H1 (cell line): ENCODE measurements at regions not wholly inside any gene's neighbourhood (a gene's known extent, or its start where the extent isn't known, plus 50 kb on each side); places are given as distances from the start of the nearest gene placed in this dataset.
A peak's percentile ranks its signal among the peaks of the same experiment; 100 is the strongest.

Experiments used
- CTCF ChIA-PET: fragments of 300-600 bp; sonication (Branson Sonifier 250); formaldehyde crosslinking; loops from one replicate; lab custom pipeline; 2021; ENCODE audit not compliant: partially characterized antibody; lab: Charles Lee
- POLR2A ChIA-PET: fragments of 300-600 bp; sonication (Branson Sonifier 250); formaldehyde crosslinking; loops from one replicate; lab custom pipeline; 2021; ENCODE audit warnings: inconsistent platforms; ENCODE audit not compliant: partially characterized antibody; lab: Charles Lee
- DNase-seq, 2 experiments: peaks; one replicate each; pipeline versions ENCODE4 v3.0.0 to v3.0.0-alpha.2; 2010 to 2022; ENCODE audit warnings: low spot score in 2 of 2, low read depth in 1 of 2, mixed read lengths in 1 of 2
- FAIRE-seq: peaks from 2 replicates; lab custom pipeline; 2011; peaks lifted over from hg19 to GRCh38; lab: Jason Lieb, UNC
- H2AFZ ChIP-seq: 2 replicates; pipeline ENCODE4 v1.8.1; 2012; ENCODE audit warnings: low read length, inconsistent platforms
- H2AK5ac ChIP-seq: 2 replicates; pipeline ENCODE4 v1.6.1; 2013; ENCODE audit warnings: low read depth, low read length
- H2BK120ac ChIP-seq: replicated peaks from 2 replicates; pipeline ENCODE3; 2013; ENCODE audit warnings: low read depth, low read length, inconsistent platforms
- H2BK12ac ChIP-seq: 2 replicates; pipeline ENCODE4 v1.6.1; 2013; ENCODE audit warnings: low read depth, low read length
- H2BK15ac ChIP-seq: 2 replicates; pipeline ENCODE4 v1.6.1; 2013; ENCODE audit warnings: low read length
- H2BK20ac ChIP-seq: 2 replicates; pipeline ENCODE4 v1.6.1; 2013; ENCODE audit warnings: low read length
- H2BK5ac ChIP-seq: 2 replicates; pipeline ENCODE4 v1.6.1; 2013; ENCODE audit warnings: low read depth, low read length
- H3K14ac ChIP-seq: 2 replicates; pipeline ENCODE4 v1.6.1; 2013; ENCODE audit warnings: inconsistent platforms; ENCODE audit not compliant: insufficient read length
- H3K18ac ChIP-seq: 2 replicates; pipeline ENCODE4 v1.6.1; 2013; ENCODE audit warnings: low read length; ENCODE audit errors: extremely low read depth
- H3K23ac ChIP-seq: 2 replicates; pipeline ENCODE4 v1.6.1; 2013; ENCODE audit warnings: inconsistent platforms; ENCODE audit not compliant: insufficient read length
- H3K23me2 ChIP-seq: 2 replicates; pipeline ENCODE4 v1.6.1; 2013; ENCODE audit warnings: low read depth, low read length
- H3K27ac ChIP-seq: 2 replicates; pipeline ENCODE4 v1.6.1; 2011; ENCODE audit warnings: low read depth, low read length, inconsistent platforms
- H3K27me3 ChIP-seq, 4 experiments: replicated peaks in 1 of 4; 1 replicate in 1 of 4; 2 replicates in 3 of 4; pipeline versions ENCODE4 v1.6.1 to v1.8.1; 2011 to 2013; ENCODE audit warnings: low read length in 3 of 4, mild to moderate bottlenecking in 3 of 4, inconsistent platforms in 2 of 4, mixed read lengths in 2 of 4, moderate library complexity in 1 of 4; ENCODE audit not compliant: control insufficient read depth in 3 of 4, insufficient read depth in 3 of 4; ENCODE audit errors: extremely low read depth in 1 of 4
- H3K36me3 ChIP-seq, 4 experiments: 2 replicates each; pipeline versions ENCODE4 v1.6.1 to v1.8.1; 2011 to 2013; ENCODE audit warnings: mild to moderate bottlenecking in 4 of 4, low read length in 3 of 4, moderate library complexity in 2 of 4, control low read depth in 1 of 4, inconsistent platforms in 1 of 4; ENCODE audit not compliant: insufficient read depth in 4 of 4, control insufficient read depth in 2 of 4
- H3K4ac ChIP-seq: replicated peaks from 2 replicates; pipeline ENCODE3; 2013; ENCODE audit warnings: low read length, low read depth, mixed read lengths, inconsistent platforms; ENCODE audit not compliant: insufficient read length
- H3K4me1 ChIP-seq, 4 experiments: replicated peaks in 1 of 4; 1 replicate in 1 of 4; 2 replicates in 3 of 4; pipeline versions ENCODE4 v1.6.1 to v1.8.1; 2011 to 2013; ENCODE audit warnings: low read length in 3 of 4, inconsistent platforms in 2 of 4, mixed read lengths in 1 of 4; ENCODE audit not compliant: insufficient read depth in 4 of 4, control insufficient read depth in 3 of 4
- H3K4me2 ChIP-seq, 2 experiments: 2 replicates each; pipeline versions ENCODE4 v1.6.1 to v1.8.1; 2011 to 2013; ENCODE audit warnings: low read depth in 2 of 2, low read length in 2 of 2, control low read depth in 1 of 2, inconsistent platforms in 1 of 2, mild to moderate bottlenecking in 1 of 2; ENCODE audit not compliant: insufficient read depth in 1 of 2
- H3K4me3 ChIP-seq, 4 experiments: fragments of 200-600, 300-600 bp in 1 of 4; sonication (generic), shearing (Covaris generic), sonication (Bioruptor Twin) in 1 of 4; 2 replicates each; pipeline versions ENCODE4 v1.5.1 to v1.8.1; 2011 to 2016; ENCODE audit warnings: low read length in 4 of 4, low read depth in 3 of 4, control low read depth in 2 of 4, inconsistent platforms in 2 of 4, mild to moderate bottlenecking in 2 of 4, mixed read lengths in 1 of 4, moderate library complexity in 1 of 4; ENCODE audit not compliant: insufficient read depth in 2 of 4; ENCODE audit errors: extremely low read depth in 1 of 4
- H3K56ac ChIP-seq: replicated peaks from 2 replicates; pipeline ENCODE3; 2013; ENCODE audit warnings: low read depth, mild to moderate bottlenecking, mixed read lengths, low read length, inconsistent platforms; ENCODE audit not compliant: insufficient read length
- H3K79me1 ChIP-seq: 2 replicates; pipeline ENCODE4 v1.6.1; 2013; ENCODE audit warnings: low read depth, low read length, control low read depth
- H3K79me2 ChIP-seq, 2 experiments: 2 replicates each; pipeline versions ENCODE4 v1.6.1 to v1.8.1; 2012 to 2013; ENCODE audit warnings: low read length in 2 of 2, mild to moderate bottlenecking in 2 of 2, inconsistent platforms in 1 of 2; ENCODE audit not compliant: insufficient read depth in 2 of 2, control insufficient read depth in 1 of 2
- H3K9ac ChIP-seq, 4 experiments: replicated peaks in 1 of 4; 1 replicate in 1 of 4; 2 replicates in 3 of 4; pipeline versions ENCODE4 v1.6.1 to v1.8.1; 2011 to 2013; ENCODE audit warnings: low read depth in 3 of 4, low read length in 3 of 4, control low read depth in 2 of 4, mild to moderate bottlenecking in 2 of 4, moderate library complexity in 2 of 4, inconsistent platforms in 1 of 4; ENCODE audit errors: extremely low read depth in 1 of 4
- H3K9me3 ChIP-seq, 2 experiments: 2 replicates each; pipeline versions ENCODE4 v1.6.1 to v1.8.1; 2012 to 2013; ENCODE audit warnings: mild to moderate bottlenecking in 2 of 2, moderate library complexity in 2 of 2, control low read depth in 1 of 2, inconsistent platforms in 1 of 2, low read depth in 1 of 2, low read length in 1 of 2, mixed read lengths in 1 of 2; ENCODE audit not compliant: insufficient read depth in 2 of 2
- H4K20me1 ChIP-seq, 2 experiments: replicated peaks in 1 of 2; 2 replicates each; pipeline versions ENCODE3 to v1.8.1; 2011 to 2013; ENCODE audit warnings: inconsistent platforms in 2 of 2, low read length in 2 of 2, mild to moderate bottlenecking in 1 of 2; ENCODE audit not compliant: insufficient read depth in 2 of 2, control insufficient read depth in 1 of 2
- H4K5ac ChIP-seq: 2 replicates; pipeline ENCODE4 v1.6.1; 2013; ENCODE audit warnings: low read length, low read depth, mixed read lengths, inconsistent platforms; ENCODE audit not compliant: insufficient read length
- H4K8ac ChIP-seq: 2 replicates; pipeline ENCODE4 v1.8.0; 2013; ENCODE audit warnings: mild to moderate bottlenecking, moderate library complexity, low read length, inconsistent platforms; ENCODE audit not compliant: insufficient read depth; ENCODE audit errors: extremely low read depth
- H4K91ac ChIP-seq: replicated peaks from 2 replicates; pipeline ENCODE3; 2013; ENCODE audit warnings: low read length, mixed read lengths, inconsistent platforms; ENCODE audit not compliant: insufficient read length
- CBX8 ChIP-seq: fragments of 300-800, 300-1000 bp; sonication (generic); IDR thresholded peaks from 2 replicates; pipeline ENCODE4 v1.7.1; 2016; ENCODE audit warnings: low read depth, low read length, borderline replicate concordance
- EGR1 ChIP-seq: IDR thresholded peaks from 2 replicates; pipeline ENCODE4 v1.6.1; 2011; ENCODE audit warnings: low read depth, low read length, borderline replicate concordance
- EZH2 ChIP-seq: fragments of 200-600 bp; sonication (generic); IDR thresholded peaks from 2 replicates; pipeline ENCODE4 v1.7.1; 2012; ENCODE audit warnings: low read depth, mild to moderate bottlenecking, moderate library complexity, low read length, inconsistent platforms; ENCODE audit not compliant: severe bottlenecking
- GABPA ChIP-seq: IDR thresholded peaks from 2 replicates; pipeline ENCODE4 v1.6.1; 2011; ENCODE audit warnings: mild to moderate bottlenecking, low read length, moderate library complexity, borderline replicate concordance; ENCODE audit not compliant: insufficient read depth
- HDAC2 ChIP-seq, 2 experiments: fragments of 300-600 bp in 1 of 2; sonication (generic) in 1 of 2; IDR thresholded peaks; 2 replicates each; pipeline ENCODE4 v1.6.1; 2011 to 2012; ENCODE audit warnings: low read depth in 2 of 2, low read length in 2 of 2, mild to moderate bottlenecking in 2 of 2, moderate library complexity in 2 of 2, borderline replicate concordance in 1 of 2, inconsistent platforms in 1 of 2
- JUN ChIP-seq: IDR thresholded peaks from 2 replicates; pipeline ENCODE4 v1.6.1; 2011; ENCODE audit warnings: low read depth, mild to moderate bottlenecking, improper control_type of control experiment, low read length
- JUND ChIP-seq: IDR thresholded peaks from 2 replicates; pipeline ENCODE4 v1.6.1; 2011; ENCODE audit warnings: mild to moderate bottlenecking, improper control_type of control experiment, low read length
- KDM5A ChIP-seq: fragments of 200-600 bp; IDR thresholded peaks from 2 replicates; pipeline ENCODE4 v1.7.1; 2012; ENCODE audit warnings: mild to moderate bottlenecking, low read length, inconsistent platforms, mixed read lengths
- NANOG ChIP-seq: IDR thresholded peaks from 2 replicates; pipeline ENCODE4 v1.6.1; 2011; ENCODE audit warnings: low read length, low read depth, mild to moderate bottlenecking, inconsistent platforms; ENCODE audit not compliant: insufficient read depth, poor library complexity, severe bottlenecking
- POLR2A ChIP-seq, 2 experiments: IDR thresholded peaks; 1 replicate in 1 of 2; 2 replicates in 1 of 2; pipeline ENCODE4 v1.6.1; 2011; ENCODE audit warnings: low read depth in 2 of 2, low read length in 2 of 2, mild to moderate bottlenecking in 2 of 2; ENCODE audit errors: control extremely low read depth in 1 of 2
- POU5F1 ChIP-seq: IDR thresholded peaks from 2 replicates; pipeline ENCODE4 v1.6.1; 2011; ENCODE audit warnings: low read depth, mild to moderate bottlenecking, low read length, moderate library complexity
- RBBP5 ChIP-seq: IDR thresholded peaks from 2 replicates; pipeline ENCODE4 v1.7.1; 2012; ENCODE audit warnings: low read depth, mild to moderate bottlenecking, inconsistent platforms, low read length, moderate library complexity, borderline replicate concordance
- SIX5 ChIP-seq: IDR thresholded peaks from 2 replicates; pipeline ENCODE4 v1.6.1; 2011; ENCODE audit warnings: mild to moderate bottlenecking, low read depth, low read length
- SRF ChIP-seq: IDR thresholded peaks from 2 replicates; pipeline ENCODE4 v1.6.1; 2011; ENCODE audit warnings: mild to moderate bottlenecking, low read depth, low read length, moderate library complexity
- YY1 ChIP-seq: IDR thresholded peaks from 2 replicates; pipeline ENCODE4 v1.6.1; 2011; ENCODE audit warnings: low read depth, mild to moderate bottlenecking, low read length
- ZNF274 ChIP-seq: IDR thresholded peaks from 2 replicates; pipeline ENCODE4 v1.7.0; 2012; ENCODE audit warnings: low read length, borderline replicate concordance; ENCODE audit errors: extremely low read depth
- WGBS, 2 experiments: shearing (Covaris generic) in 1 of 2; methylation state at CpG; one replicate each; pipeline versions ENCODE4 v1.1.6 to v1.1.7; 2013 to 2015; ENCODE audit warnings: low lambda C conversion rate in 2 of 2, mixed read lengths in 2 of 2, inconsistent platforms in 1 of 2, low coverage in 1 of 2, missing lambda C conversion rate in 1 of 2; ENCODE audit not compliant: insufficient replicate concordance in 2 of 2, insufficient coverage in 1 of 2, insufficient read length in 1 of 2; ENCODE audit errors: extremely low coverage in 1 of 2, missing lambda C conversion rate in 1 of 2; 5-methylcytosine and 5-hydroxymethylcytosine counted together

DNA sequence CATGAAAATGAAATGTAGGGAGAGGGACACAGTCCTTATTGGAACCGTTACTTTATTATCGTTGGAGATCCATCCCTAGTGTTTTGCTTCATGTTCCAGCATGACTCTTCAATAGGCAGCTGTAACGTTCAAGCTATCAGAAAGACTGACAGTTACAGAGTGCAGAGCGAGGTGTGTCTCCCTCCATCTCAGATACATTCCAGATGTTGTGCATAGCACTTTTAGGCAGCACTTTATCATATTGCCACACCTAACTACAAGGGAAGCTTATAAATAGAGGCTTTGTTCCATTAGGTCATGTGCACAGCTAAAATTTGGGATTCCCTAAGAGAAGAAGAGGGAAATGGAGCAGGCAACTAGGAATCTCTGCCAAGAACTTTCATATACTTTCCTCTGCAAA lies 1009.6 kb downstream of the ROBO2 start:
- Histone ChIP-seq H3K4me2 (no peak overlapping the region), H3K14ac (no peak overlapping the region), H3K27me3 (no peaks in the 10 kb centered on the region), H2BK120ac (no peak overlapping the region), H4K5ac (no peak overlapping the region), H3K4ac (no peak overlapping the region), H2AFZ (0 out of 2 replicates have a peak overlapping the region, but pooled peaks have one; percentile 57), H4K8ac (no peak overlapping the region), H3K4me3 (no peak overlapping the region), H3K79me1 (no peaks in the 10 kb centered on the region), H2BK20ac (no peak overlapping the region), H2BK12ac (no peak overlapping the region), H4K20me1 (no peaks in the 10 kb centered on the region), H2BK15ac (no peak overlapping the region), H2AK5ac (no peak overlapping the region), H3K23ac (no peak overlapping the region), H3K79me2 (no peaks in the 10 kb centered on the region), H3K23me2 (no peaks in the 10 kb centered on the region), H3K4me1 (no peaks in the 10 kb centered on the region), H2BK5ac (no peak overlapping the region), H3K9ac (peak overlapping the region in 1 of 4 experiments; percentile 34; a peak in 1 of 7 replicates), H3K56ac (no peak overlapping the region), H3K36me3 (no peaks in the 10 kb centered on the region), H3K27ac (no peak overlapping the region), H4K91ac (no peak overlapping the region), H3K9me3 (no peaks in the 10 kb centered on the region), H3K18ac (no peak overlapping the region)
- DNase-seq (no peak), FAIRE-seq (no peak)
- ChIA-PET POLR2A (no interaction called here), CTCF (no interaction called here)
- WGBS, 2 experiments = 88% methylated on average over 4 of the region's 4 CpGs; no CpG with 5 or more reads in 1 of the 2 experiments
- TF ChIP-seq RBBP5 (no peak), JUND (no peak), CBX8 (no peak), POU5F1 (no peak), JUN (no peak), GABPA (no peak), POLR2A (IDR thresholded peaks at IDR 0.05; ENCODE audit: control extremely low read depth in 1 of 2, low read depth in 2 of 2, low read length in 2 of 2) (no peak), NANOG (no peak), KDM5A (no peak), EZH2 (no peak), HDAC2 (IDR thresholded peaks at IDR 0.05; ENCODE audit: borderline replicate concordance in 1 of 2, low read depth in 2 of 2, low read length in 2 of 2) (no peak), SIX5 (no peak), EGR1 (no peak), SRF (no peak), ZNF274 (no peak), YY1 (no peak)
